Thyroid gland (tissue), 4 donors: ENCODE measurements at regions not wholly inside any gene's neighbourhood (a gene's known extent, or its start where the extent isn't known, plus 50 kb on each side); places are given as distances from the start of the nearest gene placed in this dataset.

Experiments used
- DNase-seq, 2 donors: peaks; one replicate each; pipeline ENCODE4 v3.0.0-alpha.2; 2019
- H3K27ac ChIP-seq, 3 donors: fragments of 200-600 bp; sonication (generic); 1 replicate in 2 of 3; 2 replicates in 1 of 3; pipeline ENCODE4 v1.5.1; 2016 to 2019; ENCODE audit warnings: mild to moderate bottlenecking in 1 of 3, moderate library complexity in 1 of 3
- H3K27me3 ChIP-seq: fragments of 200-600 bp; sonication (generic); one replicate; pipeline ENCODE4 v1.5.1; 2019
- H3K36me3 ChIP-seq, 2 donors: fragments of 200-600 bp; sonication (generic); one replicate each; pipeline ENCODE4 v1.5.1; 2016 to 2019
- H3K4me1 ChIP-seq, 2 donors: fragments of 200-600 bp; sonication (generic); one replicate each; pipeline ENCODE4 v1.5.1; 2017 to 2019
- H3K4me3 ChIP-seq, 3 donors: fragments of 200-600 bp; sonication (generic); replicated peaks in 1 of 3; 1 replicate in 2 of 3; 2 replicates in 1 of 3; pipeline ENCODE4 v1.5.1; 2016; ENCODE audit warnings: mild to moderate bottlenecking in 1 of 3
- H3K9me3 ChIP-seq: fragments of 200-600 bp; sonication (generic); one replicate; pipeline ENCODE4 v1.5.1; 2017
- CTCF ChIP-seq, 6 experiments: fragments of 200-600 bp in 3 of 6; fragments of 450-650 bp in 3 of 6; sonication (generic) in 3 of 6; IDR thresholded peaks; one replicate each; pipeline ENCODE4 v1.5.1; 2016 to 2019; ENCODE audit warnings: antibody characterized with exemption in 6 of 6, mild to moderate bottlenecking in 2 of 6, inconsistent platforms in 1 of 6, moderate library complexity in 1 of 6
- POLR2A ChIP-seq, 2 donors: fragments of 450-650 bp; IDR thresholded peaks; one replicate each; pipeline ENCODE4 v1.6.1; 2017; ENCODE audit warnings: antibody characterized with exemption in 2 of 2, mild to moderate bottlenecking in 2 of 2, moderate library complexity in 1 of 2
- WGBS, 2 donors: methylation state at CpG; one replicate each; pipeline ENCODE4 v1.1.5; 2017; 5-methylcytosine and 5-hydroxymethylcytosine counted together
- intact Hi-C: fragments of 100-400 bp; cut with DNase I; formaldehyde crosslinking; loops from one replicate; pipeline ENCODE4 v1.15.1; 2023

- no peak for TF ChIP-seq POLR2A (IDR thresholded peaks at IDR 0.05)
- TF ChIP-seq CTCF (IDR thresholded peaks at IDR 0.05): no peak
- intact Hi-C loops: no loop called here
Observed at GRCh38 chr12:88339966-88340365, 197.9 kb downstream of the TMTC3 start.

GRCh38 chr12:88342251-88342806 lies 200.2 kb downstream of the TMTC3 start:
- Histone ChIP-seq H3K36me3 (no peaks in the 10 kb centered on the region), H3K27me3 (no peaks in the 10 kb centered on the region), H3K27ac (no peak overlapping the region), H3K4me3 (no peak overlapping the region), H3K4me1 (no peaks in the 10 kb centered on the region), H3K9me3 (no peaks in the 10 kb centered on the region)
- no peak for DNase-seq
- TF ChIP-seq POLR2A (IDR thresholded peaks at IDR 0.05) (no peak), CTCF (IDR thresholded peaks at IDR 0.05) (no peak)
- intact Hi-C loops: no loop called here

More at GRCh38 chr12:88339966-88340365, 197.9 kb downstream of the TMTC3 start:
- DNase-seq: no peak
- no peaks in the 10 kb centered on the region for H3K27me3 ChIP-seq
- no peaks in the 10 kb centered on the region for H3K4me1 ChIP-seq
- no peaks in the 10 kb centered on the region for H3K9me3 ChIP-seq
- no peak overlapping the region for H3K27ac ChIP-seq
- no peaks in the 10 kb centered on the region for H3K36me3 ChIP-seq
- WGBS, 2 donors: 66 to 76% methylated on average over 1 of the region's 1 CpG
- H3K4me3 ChIP-seq: no peak overlapping the region

- H3K4me1 ChIP-seq: no peaks in the 10 kb centered on the region
- TF ChIP-seq CTCF (IDR thresholded peaks at IDR 0.05) (no peak), POLR2A (IDR thresholded peaks at IDR 0.05) (no peak)
Observed at GRCh38 chr12:88351146-88351545, 209.0 kb downstream of the TMTC3 start.

GRCh38 chr12:88354691-88355090 lies 212.6 kb downstream of the TMTC3 start:
- no peak for DNase-seq
- H3K4me1 ChIP-seq: no peaks in the 10 kb centered on the region
- 87 to 90% methylated on average over 4 of the region's 4 CpGs for WGBS, 2 donors
- intact Hi-C loops: no loop called here
- no peak overlapping the region for H3K27ac ChIP-seq
- no peaks in the 10 kb centered on the region for H3K27me3 ChIP-seq
- no peaks in the 10 kb centered on the region for H3K36me3 ChIP-seq
- H3K4me3 ChIP-seq: no peak overlapping the region
- H3K9me3 ChIP-seq: no peaks in the 10 kb centered on the region
- TF ChIP-seq CTCF (IDR thresholded peaks at IDR 0.05) (no peak), POLR2A (IDR thresholded peaks at IDR 0.05) (no peak)

More at GRCh38 chr12:88351146-88351545, 209.0 kb downstream of the TMTC3 start:
- no peaks in the 10 kb centered on the region for H3K27me3 ChIP-seq
- no peak overlapping the region for H3K4me3 ChIP-seq
- H3K9me3 ChIP-seq: no peaks in the 10 kb centered on the region
- H3K36me3 ChIP-seq: no peaks in the 10 kb centered on the region
- intact Hi-C loops: no loop called here
- no peak overlapping the region for H3K27ac ChIP-seq
- no peak for DNase-seq

- TF ChIP-seq CTCF (IDR thresholded peaks at IDR 0.05): no peak
- no peak for TF ChIP-seq POLR2A (IDR thresholded peaks at IDR 0.05)
- no peaks in the 10 kb centered on the region for H3K4me1 ChIP-seq
- H3K36me3 ChIP-seq: no peaks in the 10 kb centered on the region
- intact Hi-C loops: no loop called here
- no peak overlapping the region for H3K4me3 ChIP-seq
- no peak overlapping the region for H3K27ac ChIP-seq
- H3K9me3 ChIP-seq: no peaks in the 10 kb centered on the region
- 23 to 38% methylated on average over 1 of the region's 1 CpG for WGBS, 2 donors
- H3K27me3 ChIP-seq: no peaks in the 10 kb centered on the region
- DNase-seq: peak in 1 of 2 donors; percentile 10
Observed at GRCh38 chr12:88360343-88360742, 218.2 kb downstream of the TMTC3 start.
